ENCODE measurements at regions not wholly inside any gene's neighbourhood (a gene's known extent, or its start where the extent isn't known, plus 50 kb on each side); places are given as distances from the start of the nearest gene placed in this dataset.
"Not testable (repeated sequence)": the region's sequence is repeated elsewhere in the genome, so short reads cannot be mapped to it uniquely, and the experiment has no call there.

GRCh38 chr12:60231976-60232907 is 636.4 kb downstream of the SLC16A7 start:
- DNase-seq (ENCODE audit: low read depth in 3 of 3, low spot score in 2 of 3): no peak

GRCh38 chr12:60234611-60235195 is 638.9 kb downstream of the SLC16A7 start:
- not testable (repeated sequence) for DNase-seq (ENCODE audit: low read depth in 3 of 3, low spot score in 2 of 3)

- no peak for DNase-seq (ENCODE audit: low read depth in 3 of 3, low spot score in 2 of 3)
Measured at GRCh38 chr12:60235261-60235660, 639.4 kb downstream of the SLC16A7 start.

- not testable (repeated sequence) for DNase-seq (ENCODE audit: low read depth in 3 of 3, low spot score in 2 of 3)
Measured at GRCh38 chr12:60236416-60236815, 640.6 kb downstream of the SLC16A7 start.

- DNase-seq (ENCODE audit: low read depth in 3 of 3, low spot score in 2 of 3): no peak
Measured at GRCh38 chr12:60240891-60241290, 645.1 kb downstream of the SLC16A7 start.

- DNase-seq (ENCODE audit: low read depth in 3 of 3, low spot score in 2 of 3): no peak
Measured at GRCh38 chr12:60251091-60251490, 655.3 kb downstream of the SLC16A7 start.

GRCh38 chr12:60252359-60253096 is 656.7 kb downstream of the SLC16A7 start:
- DNase-seq (ENCODE audit: low read depth in 3 of 3, low spot score in 2 of 3): no peak

GRCh38 chr12:60255044-60255443 is 659.2 kb downstream of the SLC16A7 start:
- DNase-seq (ENCODE audit: low read depth in 3 of 3, low spot score in 2 of 3): no peak

- no peak for DNase-seq (ENCODE audit: low read depth in 3 of 3, low spot score in 2 of 3)
Measured at GRCh38 chr12:60257063-60257462, 661.2 kb downstream of the SLC16A7 start.

GRCh38 chr12:60259225-60259624 is 663.4 kb downstream of the SLC16A7 start:
- no peak for DNase-seq (ENCODE audit: low read depth in 3 of 3, low spot score in 2 of 3)

- no peak for DNase-seq (ENCODE audit: low read depth in 3 of 3, low spot score in 2 of 3)
Measured at GRCh38 chr12:60262378-60262777, 666.5 kb downstream of the SLC16A7 start.

GRCh38 chr12:60263161-60263560 is 667.3 kb downstream of the SLC16A7 start:
- DNase-seq (ENCODE audit: low read depth in 3 of 3, low spot score in 2 of 3): no peak

- no peak for DNase-seq (ENCODE audit: low read depth in 3 of 3, low spot score in 2 of 3)
Measured at GRCh38 chr12:60263836-60264493, 668.1 kb downstream of the SLC16A7 start.

GRCh38 chr12:60265741-60266140 is 669.9 kb downstream of the SLC16A7 start:
- DNase-seq (ENCODE audit: low read depth in 3 of 3, low spot score in 2 of 3): no peak

- DNase-seq (ENCODE audit: low read depth in 3 of 3, low spot score in 2 of 3): no peak
Measured at GRCh38 chr12:60266381-60266852, 670.6 kb downstream of the SLC16A7 start.

- no peak for DNase-seq (ENCODE audit: low read depth in 3 of 3, low spot score in 2 of 3)
Measured at GRCh38 chr12:60269611-60270269, 673.9 kb downstream of the SLC16A7 start.

GRCh38 chr12:60271816-60272215 is 676.0 kb downstream of the SLC16A7 start:
- no peak for DNase-seq (ENCODE audit: low read depth in 3 of 3, low spot score in 2 of 3)

- DNase-seq (ENCODE audit: low read depth in 3 of 3, low spot score in 2 of 3): no peak
Measured at GRCh38 chr12:60278209-60278608, 682.4 kb downstream of the SLC16A7 start.

- no peak for DNase-seq (ENCODE audit: low read depth in 3 of 3, low spot score in 2 of 3)
Measured at GRCh38 chr12:60279221-60279620, 683.4 kb downstream of the SLC16A7 start.

- DNase-seq (ENCODE audit: low read depth in 3 of 3, low spot score in 2 of 3): no peak
Measured at GRCh38 chr12:60281522-60281921, 685.7 kb downstream of the SLC16A7 start.

All from right renal cortex interstitium (tissue), 3 donors.